CD14-positive monocyte (primary cell): ENCODE measurements at regions not wholly inside any gene's neighbourhood (a gene's known extent, or its start where the extent isn't known, plus 50 kb on each side); places are given as distances from the start of the nearest gene placed in this dataset.

Experiments
- DNase-seq, 3 donors: peaks; one replicate each; pipeline ENCODE4 v3.0.0-alpha.2; 2011 to 2022
- H2AFZ ChIP-seq: 2 replicates; pipeline ENCODE4 v1.6.0; 2012; ENCODE audit warnings: mild to moderate bottlenecking, low read depth, low read length, inconsistent platforms; ENCODE audit not compliant: insufficient read depth, poor library complexity, severe bottlenecking
- H3K27ac ChIP-seq, 2 donors: 1 replicate in 1 of 2; 2 replicates in 1 of 2; pipeline ENCODE4 v1.5.1; 2012 to 2013; ENCODE audit warnings: low read length in 2 of 2, control low read depth in 1 of 2, inconsistent platforms in 1 of 2, low read depth in 1 of 2, mild to moderate bottlenecking in 1 of 2
- H3K27me3 ChIP-seq, 2 donors: one replicate each; pipeline versions ENCODE4 v1.6.0 to v1.6.1; 2011 to 2013; ENCODE audit warnings: low read length in 2 of 2; ENCODE audit not compliant: control insufficient read depth in 2 of 2, insufficient read depth in 2 of 2
- H3K36me3 ChIP-seq, 2 donors: replicated peaks in 1 of 2; 1 replicate in 1 of 2; 2 replicates in 1 of 2; pipeline versions ENCODE4 v1.5.1 to v1.6.1; 2012 to 2013; ENCODE audit warnings: low read length in 2 of 2, control low read depth in 1 of 2, inconsistent platforms in 1 of 2, mild to moderate bottlenecking in 1 of 2; ENCODE audit not compliant: insufficient read depth in 2 of 2, control insufficient read depth in 1 of 2
- H3K4me1 ChIP-seq, 2 donors: 1 replicate in 1 of 2; 2 replicates in 1 of 2; pipeline versions ENCODE4 v1.5.1 to v1.6.1; 2012 to 2013; ENCODE audit warnings: low read length in 2 of 2, control low read depth in 1 of 2, inconsistent platforms in 1 of 2, mild to moderate bottlenecking in 1 of 2, moderate library complexity in 1 of 2; ENCODE audit not compliant: insufficient read depth in 2 of 2, control insufficient read depth in 1 of 2
- H3K4me2 ChIP-seq: replicated peaks from 2 replicates; pipeline ENCODE3; 2012; ENCODE audit warnings: low read length, moderate library complexity, mild to moderate bottlenecking; ENCODE audit not compliant: poor library complexity, severe bottlenecking; ENCODE audit errors: extremely low read depth
- H3K4me3 ChIP-seq, 3 experiments: fragments of 200-600 bp in 1 of 3; sonication (generic) in 1 of 3; replicated peaks in 1 of 3; 1 replicate in 2 of 3; 2 replicates in 1 of 3; pipeline ENCODE4 v1.5.1; 2011 to 2013; ENCODE audit warnings: low read length in 3 of 3, mild to moderate bottlenecking in 3 of 3, control low read depth in 2 of 3, low read depth in 2 of 3, inconsistent platforms in 1 of 3, moderate library complexity in 1 of 3
- H3K79me2 ChIP-seq: 2 replicates; pipeline ENCODE4 v1.6.0; 2012; ENCODE audit warnings: mild to moderate bottlenecking, control low read depth, inconsistent platforms, low read length, moderate library complexity; ENCODE audit not compliant: insufficient read depth
- H3K9ac ChIP-seq: 2 replicates; pipeline ENCODE4 v1.6.0; 2017; ENCODE audit warnings: low read length, mild to moderate bottlenecking; ENCODE audit not compliant: insufficient read depth, poor library complexity, severe bottlenecking
- H3K9me3 ChIP-seq, 2 donors: replicated peaks in 1 of 2; 1 replicate in 1 of 2; 2 replicates in 1 of 2; pipeline versions ENCODE4 v1.5.1 to v1.6.1; 2012 to 2013; ENCODE audit warnings: low read length in 2 of 2, control low read depth in 1 of 2; ENCODE audit not compliant: control insufficient read depth in 1 of 2, insufficient read depth in 1 of 2
- H4K20me1 ChIP-seq: 2 replicates; pipeline ENCODE4 v1.6.0; 2012; ENCODE audit warnings: mild to moderate bottlenecking, low read length, control low read depth, moderate library complexity; ENCODE audit not compliant: insufficient read depth
- H3K27ac Mint-ChIP-seq, 7 donors: one replicate each; pipeline ENCODE4 v1.8.0; 2020; ENCODE audit warnings: mild to moderate bottlenecking in 7 of 7, mixed read lengths in 7 of 7, moderate library complexity in 6 of 7, inconsistent platforms in 2 of 7
- H3K27me3 Mint-ChIP-seq, 3 donors: one replicate each; pipeline ENCODE4 v1.8.0; 2021 to 2022; ENCODE audit warnings: low read depth in 3 of 3, mild to moderate bottlenecking in 3 of 3, mixed read lengths in 3 of 3, moderate library complexity in 3 of 3, inconsistent platforms in 1 of 3
- H3K36me3 Mint-ChIP-seq, 2 donors: one replicate each; pipeline ENCODE4 v1.8.0; 2020; ENCODE audit warnings: mixed read lengths in 2 of 2, inconsistent platforms in 1 of 2, mild to moderate bottlenecking in 1 of 2
- H3K4me1 Mint-ChIP-seq: one replicate; pipeline ENCODE4 v1.8.0; 2020; ENCODE audit warnings: mild to moderate bottlenecking, mixed read lengths
- H3K4me3 Mint-ChIP-seq, 2 donors: one replicate each; pipeline ENCODE4 v1.8.0; 2020; ENCODE audit warnings: mild to moderate bottlenecking in 2 of 2, mixed read lengths in 2 of 2, moderate library complexity in 1 of 2
- H3K9me3 Mint-ChIP-seq, 7 donors: one replicate each; pipeline ENCODE4 v1.8.0; 2020 to 2022; ENCODE audit warnings: mixed read lengths in 7 of 7, mild to moderate bottlenecking in 6 of 7, moderate library complexity in 6 of 7, inconsistent platforms in 2 of 7
- CTCF ChIP-seq: fragments of 200-600 bp; IDR thresholded peaks from one replicate; pipeline ENCODE4 v1.8.0; 2022; ENCODE audit warnings: antibody characterized with exemption, mild to moderate bottlenecking
- WGBS: methylation state at CpG from one replicate; pipeline ENCODE4 v1.1.5; 2013; ENCODE audit warnings: missing lambda C conversion rate; ENCODE audit not compliant: insufficient coverage; 5-methylcytosine and 5-hydroxymethylcytosine counted together
- intact Hi-C, 2 donors: fragments of 100-400 bp; cut with micrococcal nuclease; formaldehyde crosslinking; loops; one replicate each; pipeline versions ENCODE4 v1.15.0 to v1.15.1; 2023

DNA sequence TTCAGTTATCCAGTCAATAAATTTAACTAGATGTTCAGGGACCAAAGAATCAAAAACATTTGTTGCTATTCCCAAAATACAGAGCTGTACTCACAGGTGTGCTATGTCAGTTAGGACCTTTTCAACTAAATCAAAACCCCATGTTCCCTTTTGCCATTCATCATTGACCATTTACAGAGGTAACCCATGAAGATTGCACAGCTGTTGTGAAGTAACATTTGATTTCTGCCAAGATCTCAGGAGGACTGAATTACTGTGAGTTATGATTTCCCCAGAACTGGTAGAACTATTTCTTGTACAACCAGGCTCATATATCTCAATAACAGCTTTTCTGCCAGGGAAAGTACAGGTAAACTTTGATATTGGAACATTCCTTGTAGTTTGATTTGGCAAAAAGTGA is 131.1 kb upstream of the FIBIN start:
- Histone ChIP-seq H3K9me3 (peaks cover 4 to 9% of the 10 kb centered on the region in 2 donors), H3K4me1 (no peaks in the 10 kb centered on the region), H3K36me3 (no peaks in the 10 kb centered on the region), H3K27me3 (no peaks in the 10 kb centered on the region), H4K20me1 (no peaks in the 10 kb centered on the region), H3K79me2 (no peaks in the 10 kb centered on the region), H3K27ac (no peak overlapping the region), H3K4me2 (no peak overlapping the region), H3K4me3 (no peak overlapping the region), H2AFZ (no peak overlapping the region), H3K9ac (no peak overlapping the region)
- Mint-ChIP-seq H3K4me3 (no peak overlapping the region), H3K36me3 (no peaks in the 10 kb centered on the region), H3K4me1 (no peaks in the 10 kb centered on the region), H3K27ac (no peak overlapping the region), H3K27me3 (no peaks in the 10 kb centered on the region), H3K9me3 (peaks cover 0 to 7% (median 3%) of the 10 kb centered on the region in 7 donors)
- no peak for DNase-seq
- no peak for TF ChIP-seq CTCF
- intact Hi-C loops = no loop called here

- Histone ChIP-seq H3K79me2 (no peaks in the 10 kb centered on the region), H3K4me3 (no peak overlapping the region), H4K20me1 (no peaks in the 10 kb centered on the region), H3K9me3 (peaks cover 7 to 9% of the 10 kb centered on the region in 2 donors), H3K4me1 (no peaks in the 10 kb centered on the region), H3K27ac (no peak overlapping the region), H2AFZ (no peak overlapping the region), H3K36me3 (no peaks in the 10 kb centered on the region), H3K9ac (no peak overlapping the region), H3K27me3 (no peaks in the 10 kb centered on the region), H3K4me2 (no peak overlapping the region)
- Mint-ChIP-seq H3K4me1 (no peaks in the 10 kb centered on the region), H3K36me3 (no peaks in the 10 kb centered on the region), H3K9me3 (peaks cover 3 to 14% (median 7%) of the 10 kb centered on the region in 7 donors), H3K27ac (no peak overlapping the region), H3K27me3 (no peaks in the 10 kb centered on the region), H3K4me3 (no peak overlapping the region)
- TF ChIP-seq CTCF = no peak
- no peak for DNase-seq
- intact Hi-C loops = no loop called here
- WGBS = no CpG with 5 or more reads among the region's 2 CpGs
Measured at GRCh38 chr11:26865703-26866102, 128.2 kb upstream of the FIBIN start.
